Natural killer cell (primary cell): ENCODE measurements at regions not wholly inside any gene's neighbourhood (a gene's known extent, or its start where the extent isn't known, plus 50 kb on each side); places are given as distances from the start of the nearest gene placed in this dataset.

Source experiments
- ATAC-seq, 3 donors: fragments of 150-1000 bp in 2 of 3; fragments of 200-7000 bp in 1 of 3; cut with Tn5 transposase; 1 replicate in 1 of 3; 2 replicates in 2 of 3; pipeline ENCODE4 v1.10.0; 2021; ENCODE audit warnings: mild to moderate bottlenecking in 2 of 3, moderate library complexity in 2 of 3
- DNase-seq, 2 donors: peaks; one replicate each; pipeline versions ENCODE4 v3.0.0 to v3.0.0-alpha.2; 2013 to 2021; ENCODE audit warnings: mixed read lengths in 1 of 2
- H3K27ac ChIP-seq: one replicate; pipeline ENCODE4 v1.5.1; 2013; ENCODE audit warnings: mild to moderate bottlenecking, low read length
- H3K27me3 ChIP-seq: one replicate; pipeline ENCODE4 v1.6.1; 2013; ENCODE audit warnings: low read length; ENCODE audit not compliant: control insufficient read depth, insufficient read depth
- H3K36me3 ChIP-seq: one replicate; pipeline ENCODE4 v1.6.1; 2013; ENCODE audit warnings: low read length; ENCODE audit not compliant: control insufficient read depth, insufficient read depth
- H3K4me1 ChIP-seq: one replicate; pipeline ENCODE4 v1.6.1; 2013; ENCODE audit warnings: low read length; ENCODE audit not compliant: control insufficient read depth, insufficient read depth
- H3K4me3 ChIP-seq: one replicate; pipeline ENCODE4 v1.5.1; 2013; ENCODE audit warnings: low read length
- H3K9me3 ChIP-seq: one replicate; pipeline ENCODE4 v1.6.1; 2013; ENCODE audit warnings: low read length; ENCODE audit not compliant: control insufficient read depth, insufficient read depth
- H3K27ac Mint-ChIP-seq, 2 donors: one replicate each; pipeline ENCODE4 v1.8.0; 2022; ENCODE audit warnings: mild to moderate bottlenecking in 2 of 2, mixed read lengths in 2 of 2, moderate library complexity in 1 of 2
- H3K27me3 Mint-ChIP-seq, 2 donors: one replicate each; pipeline ENCODE4 v1.8.0; 2022; ENCODE audit warnings: low read depth in 2 of 2, mixed read lengths in 2 of 2
- H3K36me3 Mint-ChIP-seq: one replicate; pipeline ENCODE4 v1.8.0; 2022; ENCODE audit warnings: mixed read lengths
- H3K4me1 Mint-ChIP-seq, 2 donors: one replicate each; pipeline ENCODE4 v1.8.0; 2022; ENCODE audit warnings: mixed read lengths in 2 of 2
- H3K4me3 Mint-ChIP-seq: one replicate; pipeline ENCODE4 v1.8.0; 2022; ENCODE audit warnings: mild to moderate bottlenecking, moderate library complexity, mixed read lengths
- H3K9me3 Mint-ChIP-seq, 2 donors: one replicate each; pipeline ENCODE4 v1.8.0; 2022; ENCODE audit warnings: mixed read lengths in 2 of 2
- WGBS: methylation state at CpG from one replicate; pipeline ENCODE4 v1.1.7; 2013; ENCODE audit warnings: missing lambda C conversion rate; ENCODE audit not compliant: insufficient coverage; 5-methylcytosine and 5-hydroxymethylcytosine counted together
- intact Hi-C: fragments of 100-400 bp; cut with micrococcal nuclease; formaldehyde crosslinking; loops from one replicate; pipeline ENCODE4 v1.14.2; 2022
- TF ChIP-seq, protein P1 (sequence below): fragments of 200-600 bp; IDR thresholded peaks from one replicate; pipeline ENCODE4 v1.8.0; 2022; ENCODE audit warnings: antibody characterized with exemption

DNA sequence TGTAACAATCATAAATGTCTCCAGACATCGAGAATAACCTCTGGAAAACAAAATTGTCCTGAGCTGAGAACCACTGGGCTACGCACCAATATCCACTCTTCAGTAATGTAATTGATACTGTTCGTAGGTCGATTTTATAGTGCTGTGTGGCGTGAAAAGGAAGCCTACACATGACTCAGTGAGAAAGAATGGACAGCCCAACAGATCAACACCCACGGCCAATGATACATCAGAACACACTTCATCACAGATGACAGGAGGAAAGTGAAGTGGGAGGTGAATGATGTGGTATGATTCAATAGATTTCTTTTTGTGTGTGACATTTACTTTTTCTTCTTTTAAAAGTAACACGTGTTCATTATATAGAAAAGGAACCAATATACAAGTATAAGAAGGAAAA, 93.5 kb downstream of the RPS12 start:
- Mint-ChIP-seq H3K4me3 (no peak overlapping the region), H3K27ac (no peak overlapping the region), H3K4me1 (no peaks in the 10 kb centered on the region), H3K9me3 (peaks cover 0 to 2% of the 10 kb centered on the region in 2 donors), H3K36me3 (no peaks in the 10 kb centered on the region), H3K27me3 (no peaks in the 10 kb centered on the region)
- Histone ChIP-seq H3K27me3 (peaks cover 2% of the 10 kb centered on the region), H3K9me3 (no peaks in the 10 kb centered on the region), H3K4me1 (no peaks in the 10 kb centered on the region), H3K4me3 (no peak overlapping the region), H3K27ac (no peak overlapping the region), H3K36me3 (no peaks in the 10 kb centered on the region)
- ATAC-seq (no peak), DNase-seq (no peak)
- WGBS = 82% methylated on average over 5 of the region's 7 CpGs
- TF ChIP-seq, protein P1, sequence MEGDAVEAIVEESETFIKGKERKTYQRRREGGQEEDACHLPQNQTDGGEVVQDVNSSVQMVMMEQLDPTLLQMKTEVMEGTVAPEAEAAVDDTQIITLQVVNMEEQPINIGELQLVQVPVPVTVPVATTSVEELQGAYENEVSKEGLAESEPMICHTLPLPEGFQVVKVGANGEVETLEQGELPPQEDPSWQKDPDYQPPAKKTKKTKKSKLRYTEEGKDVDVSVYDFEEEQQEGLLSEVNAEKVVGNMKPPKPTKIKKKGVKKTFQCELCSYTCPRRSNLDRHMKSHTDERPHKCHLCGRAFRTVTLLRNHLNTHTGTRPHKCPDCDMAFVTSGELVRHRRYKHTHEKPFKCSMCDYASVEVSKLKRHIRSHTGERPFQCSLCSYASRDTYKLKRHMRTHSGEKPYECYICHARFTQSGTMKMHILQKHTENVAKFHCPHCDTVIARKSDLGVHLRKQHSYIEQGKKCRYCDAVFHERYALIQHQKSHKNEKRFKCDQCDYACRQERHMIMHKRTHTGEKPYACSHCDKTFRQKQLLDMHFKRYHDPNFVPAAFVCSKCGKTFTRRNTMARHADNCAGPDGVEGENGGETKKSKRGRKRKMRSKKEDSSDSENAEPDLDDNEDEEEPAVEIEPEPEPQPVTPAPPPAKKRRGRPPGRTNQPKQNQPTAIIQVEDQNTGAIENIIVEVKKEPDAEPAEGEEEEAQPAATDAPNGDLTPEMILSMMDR = no peak
- intact Hi-C loops = no loop called here

DNA sequence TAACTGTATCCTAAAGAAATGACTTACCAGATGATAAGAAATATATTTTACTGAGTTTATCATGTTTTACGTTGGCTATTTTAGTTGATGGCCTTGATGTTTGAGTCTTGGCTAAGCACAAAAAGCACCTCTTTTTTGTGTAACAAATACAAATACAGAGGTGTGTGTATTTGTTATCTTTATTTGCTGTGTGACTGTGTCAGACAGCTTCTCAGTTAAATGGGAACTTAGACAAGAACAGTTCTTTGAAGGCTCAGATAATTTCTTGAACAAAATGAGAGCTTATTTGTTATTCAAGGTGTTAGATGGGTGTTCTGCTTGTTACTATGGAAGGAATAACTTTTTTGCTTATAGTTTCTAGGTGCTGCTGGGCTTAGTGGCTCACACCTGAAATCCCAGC, 95.4 kb downstream of the RPS12 start:
- H3K4me3 Mint-ChIP-seq = no peak overlapping the region
- H3K4me3 ChIP-seq = no peak overlapping the region
- no peaks in the 10 kb centered on the region for H3K9me3 ChIP-seq
- DNase-seq = no peak
- no peaks in the 10 kb centered on the region for H3K4me1 Mint-ChIP-seq
- TF ChIP-seq, protein P1 = no peak
- intact Hi-C loops = no loop called here
- no CpG with 5 or more reads among the region's 1 CpG for WGBS
- no peaks in the 10 kb centered on the region for H3K36me3 ChIP-seq
- no peak overlapping the region for H3K27ac Mint-ChIP-seq
- no peak for ATAC-seq
- H3K27ac ChIP-seq = no peak overlapping the region
- H3K36me3 Mint-ChIP-seq = no peaks in the 10 kb centered on the region
- H3K4me1 ChIP-seq = no peaks in the 10 kb centered on the region
- peaks cover 2% of the 10 kb centered on the region for H3K27me3 ChIP-seq
- H3K27me3 Mint-ChIP-seq = no peaks in the 10 kb centered on the region
- peaks cover 0 to 2% of the 10 kb centered on the region in 2 donors for H3K9me3 Mint-ChIP-seq

DNA sequence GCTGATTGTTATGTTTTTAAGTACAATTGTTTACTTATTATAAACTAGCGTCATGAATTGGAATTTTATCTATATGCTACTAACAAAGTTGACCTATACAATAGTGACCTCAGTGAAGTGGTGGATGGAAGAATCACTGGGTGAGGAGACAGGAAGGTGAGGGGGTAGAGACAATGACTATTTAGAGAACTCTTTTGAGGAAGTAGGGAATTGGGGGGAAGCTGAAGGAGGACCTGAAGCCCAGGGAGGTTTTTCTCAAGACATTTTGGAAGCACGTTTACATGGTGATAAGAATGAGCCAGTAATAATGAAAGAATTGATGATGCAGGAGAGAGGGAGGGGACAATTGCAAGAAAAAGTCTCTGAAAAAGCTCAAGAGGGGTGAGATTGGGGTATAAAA, 96.4 kb downstream of the RPS12 start:
- ATAC-seq (no peak), DNase-seq (no peak)
- Histone ChIP-seq H3K27ac (no peak overlapping the region), H3K4me1 (no peaks in the 10 kb centered on the region), H3K9me3 (no peaks in the 10 kb centered on the region), H3K27me3 (peaks cover 2% of the 10 kb centered on the region), H3K36me3 (no peaks in the 10 kb centered on the region), H3K4me3 (no peak overlapping the region)
- Mint-ChIP-seq H3K27me3 (no peaks in the 10 kb centered on the region), H3K36me3 (no peaks in the 10 kb centered on the region), H3K27ac (no peak overlapping the region), H3K4me3 (no peak overlapping the region), H3K4me1 (no peaks in the 10 kb centered on the region), H3K9me3 (no peaks in the 10 kb centered on the region)
- WGBS = 8% methylated on average over 1 of the region's 2 CpGs
- intact Hi-C loops = no loop called here
- TF ChIP-seq, protein P1 = no peak

DNA sequence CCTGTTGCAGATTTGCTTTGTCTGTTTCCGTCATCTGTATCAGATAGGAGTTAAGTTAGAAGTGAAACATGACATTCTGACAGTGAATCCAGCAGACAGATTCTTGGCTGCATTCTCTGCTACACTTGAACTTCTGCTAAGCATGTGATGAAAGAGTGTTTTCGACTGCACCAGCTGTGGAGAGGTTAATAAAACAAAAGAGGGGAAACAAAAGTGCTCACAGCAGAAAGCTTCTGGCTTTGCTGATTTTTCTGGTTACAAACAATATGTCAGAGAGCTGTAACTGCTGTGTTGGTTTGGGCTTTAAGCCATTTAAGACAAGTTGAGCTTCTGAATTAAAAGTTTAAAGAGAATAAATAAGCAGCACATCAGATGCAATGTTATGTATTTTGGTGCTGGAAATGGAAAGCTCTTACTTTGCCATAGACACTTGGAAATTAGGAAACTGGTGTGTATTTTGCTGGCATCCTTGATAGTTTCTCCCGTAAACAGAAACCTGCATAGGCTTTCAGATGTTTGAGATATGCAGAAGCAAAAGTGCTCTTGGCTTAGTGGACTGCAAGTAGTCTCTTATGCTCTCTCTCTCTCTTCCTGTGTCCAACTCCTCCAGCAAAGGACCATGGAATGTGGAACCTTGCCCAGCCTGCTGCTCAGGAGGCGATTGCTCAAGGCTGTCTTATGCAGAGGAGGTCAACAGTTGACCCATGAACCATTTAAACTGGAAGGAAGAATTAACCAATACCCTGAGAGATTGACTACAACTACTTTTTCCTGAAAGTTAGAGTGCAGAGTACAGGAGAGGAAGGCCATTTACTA, 104.9 kb downstream of the RPS12 start:
- no peaks in the 10 kb centered on the region for H3K27me3 ChIP-seq
- H3K36me3 ChIP-seq = no peaks in the 10 kb centered on the region
- no peak overlapping the region for H3K4me3 Mint-ChIP-seq
- TF ChIP-seq, protein P1 = no peak
- H3K9me3 Mint-ChIP-seq = peaks cover 0 to 2% of the 10 kb centered on the region in 2 donors
- no peak for DNase-seq
- WGBS = 56% methylated on average over 4 of the region's 4 CpGs
- H3K27ac Mint-ChIP-seq = no peak overlapping the region
- no peaks in the 10 kb centered on the region for H3K9me3 ChIP-seq
- no peaks in the 10 kb centered on the region for H3K36me3 Mint-ChIP-seq
- no peaks in the 10 kb centered on the region for H3K4me1 ChIP-seq
- H3K4me3 ChIP-seq = no peak overlapping the region
- H3K27ac ChIP-seq = no peak overlapping the region
- intact Hi-C loops = no loop called here
- ATAC-seq = no peak
- no peaks in the 10 kb centered on the region for H3K4me1 Mint-ChIP-seq
- H3K27me3 Mint-ChIP-seq = peaks cover 2 to 12% of the 10 kb centered on the region in 2 donors
